ENCODE measurements at regions not wholly inside any gene's neighbourhood (a gene's known extent, or its start where the extent isn't known, plus 50 kb on each side); places are given as distances from the start of the nearest gene placed in this dataset.
"Not testable (repeated sequence)": the region's sequence is repeated elsewhere in the genome, so short reads cannot be mapped to it uniquely, and the experiment has no call there.

GRCh38 chr10:33869028-33869427 is 534.6 kb upstream of the NRP1 start:
- 0 out of 7 replicates have a peak, but pooled peaks cover 0 to 1% (median 0%) of the 10 kb centered on the region in 3 experiments for H3K36me3 Mint-ChIP-seq (ENCODE audit: insufficient read depth in 1 of 3, low read depth in 3 of 3)

GRCh38 chr10:33867199-33867789 is 532.8 kb upstream of the NRP1 start:
- not testable (repeated sequence) for DNase-seq; H2BK20ac ChIP-seq (ENCODE audit: low read depth, low read length, poor library complexity, severe bottlenecking); H3K9ac ChIP-seq (ENCODE audit: extremely low read depth, insufficient read length, low read length); H2AK5ac ChIP-seq (ENCODE audit: insufficient read length, low read length); H2BK5ac ChIP-seq (ENCODE audit: insufficient read length, low read length); H3K27ac Mint-ChIP-seq; H2BK120ac ChIP-seq (ENCODE audit: low read depth, low read length, poor library complexity, severe bottlenecking); H2AFZ ChIP-seq (ENCODE audit: low read length); H3K27me3 ChIP-seq (ENCODE audit: insufficient read depth, low read length); H3K79me2 ChIP-seq (ENCODE audit: insufficient read depth, low read length); H3K9me3 Mint-ChIP-seq; H4K8ac ChIP-seq (replicated peaks; ENCODE audit: insufficient read length, low read depth, low read length); H3K14ac ChIP-seq (ENCODE audit: insufficient read depth, low read length); H2BK12ac ChIP-seq (ENCODE audit: insufficient read length, low read depth, low read length); H3K23me2 ChIP-seq (ENCODE audit: insufficient read length, low read depth, low read length, poor library complexity, severe bottlenecking); H3K56ac ChIP-seq (ENCODE audit: insufficient read length, low read depth, low read length); H2BK15ac ChIP-seq (ENCODE audit: low read depth, low read length); H3K4me1 ChIP-seq (ENCODE audit: insufficient read depth, low read length); H3K27me3 Mint-ChIP-seq (ENCODE audit: low read depth); H3K9me3 ChIP-seq (ENCODE audit: control insufficient read depth, low read depth, low read length); H3K18ac ChIP-seq (ENCODE audit: insufficient read length, low read depth, low read length); H4K91ac ChIP-seq (ENCODE audit: insufficient read length, low read depth, low read length); H3K27ac ChIP-seq (ENCODE audit: insufficient read length, low read depth, low read length); H3K4me2 ChIP-seq (ENCODE audit: insufficient read depth, insufficient read length, low read length); H3K79me1 ChIP-seq (ENCODE audit: insufficient read depth, low read depth, low read length, poor library complexity, severe bottlenecking); H3T11ph ChIP-seq (ENCODE audit: low read length); H3K23ac ChIP-seq (ENCODE audit: insufficient read length, low read depth, low read length); H4K20me1 ChIP-seq (ENCODE audit: control insufficient read depth, insufficient read depth, insufficient read length); H3K36me3 Mint-ChIP-seq (ENCODE audit: insufficient read depth in 1 of 3, low read depth in 3 of 3); H3K4me3 Mint-ChIP-seq; H4K5ac ChIP-seq (ENCODE audit: insufficient read length, low read depth, low read length); H3K4ac ChIP-seq (ENCODE audit: low read depth, low read length)
- H3K4me1 Mint-ChIP-seq = peaks cover 12 to 13% of the 10 kb centered on the region in 2 experiments
- WGBS (ENCODE audit: extremely low coverage, insufficient read length, low lambda C conversion rate) = no CpG with 5 or more reads among the region's 8 CpGs

More at GRCh38 chr10:33869028-33869427, 534.6 kb upstream of the NRP1 start:
- Mint-ChIP-seq H3K27me3 (ENCODE audit: low read depth) (no peaks in the 10 kb centered on the region; the same call in 1 of the 2 replicates), H3K4me1 (no peaks in the 10 kb centered on the region), H3K9me3 (peaks cover 0 to 2% of the 10 kb centered on the region in 2 experiments; a peak in 1 of 5 replicates), H3K27ac (no peak overlapping the region; a peak in 1 of 7 replicates), H3K4me3 (no peak overlapping the region)
- Histone ChIP-seq H2AFZ (ENCODE audit: low read length) (no peak overlapping the region), H4K8ac (replicated peaks; ENCODE audit: insufficient read length, low read depth, low read length) (no peak overlapping the region), H4K20me1 (ENCODE audit: control insufficient read depth, insufficient read depth, insufficient read length) (no peaks in the 10 kb centered on the region), H2BK20ac (ENCODE audit: low read depth, low read length, poor library complexity, severe bottlenecking) (no peak overlapping the region), H3K23me2 (ENCODE audit: insufficient read length, low read depth, low read length, poor library complexity, severe bottlenecking) (no peaks in the 10 kb centered on the region), H3K27me3 (ENCODE audit: insufficient read depth, low read length) (no peaks in the 10 kb centered on the region; the same call in 1 of the 2 replicates), H3K79me1 (ENCODE audit: insufficient read depth, low read depth, low read length, poor library complexity, severe bottlenecking) (no peaks in the 10 kb centered on the region), H2BK12ac (ENCODE audit: insufficient read length, low read depth, low read length) (no peak overlapping the region), H3K9me3 (ENCODE audit: control insufficient read depth, low read depth, low read length) (no peaks in the 10 kb centered on the region), H3K4me1 (ENCODE audit: insufficient read depth, low read length) (no peaks in the 10 kb centered on the region), H2BK5ac (ENCODE audit: insufficient read length, low read length) (no peak overlapping the region), H3K56ac (ENCODE audit: insufficient read length, low read depth, low read length) (no peak overlapping the region), H3K27ac (ENCODE audit: insufficient read length, low read depth, low read length) (no peak overlapping the region), H2BK15ac (ENCODE audit: low read depth, low read length) (no peak overlapping the region), H2AK5ac (ENCODE audit: insufficient read length, low read length) (no peak overlapping the region), H3K4me2 (ENCODE audit: insufficient read depth, insufficient read length, low read length) (no peak overlapping the region), H3K14ac (ENCODE audit: insufficient read depth, low read length) (no peak overlapping the region), H4K5ac (ENCODE audit: insufficient read length, low read depth, low read length) (no peak overlapping the region), H3T11ph (ENCODE audit: low read length) (no peak overlapping the region), H3K79me2 (ENCODE audit: insufficient read depth, low read length) (no peaks in the 10 kb centered on the region), H3K18ac (ENCODE audit: insufficient read length, low read depth, low read length) (no peak overlapping the region), H3K23ac (ENCODE audit: insufficient read length, low read depth, low read length) (no peak overlapping the region), H3K4ac (ENCODE audit: low read depth, low read length) (no peak overlapping the region), H4K91ac (ENCODE audit: insufficient read length, low read depth, low read length) (no peak overlapping the region), H3K9ac (ENCODE audit: extremely low read depth, insufficient read length, low read length) (no peak overlapping the region), H2BK120ac (ENCODE audit: low read depth, low read length, poor library complexity, severe bottlenecking) (no peak overlapping the region)
- no peak for TF ChIP-seq CTCF (conservative IDR thresholded peaks at IDR 0.05)
- WGBS (ENCODE audit: extremely low coverage, insufficient read length, low lambda C conversion rate) = no CpG with 5 or more reads among the region's 3 CpGs
- DNase-seq = no peak

Data from H9 (cell line).